Activated T-cell treated with anti-CD3 and anti-CD28 coated beads, Interleukin-2, amount 50 U/mL, for 24 hours (primary cell): ENCODE measurements at regions not wholly inside any gene's neighbourhood (a gene's known extent, or its start where the extent isn't known, plus 50 kb on each side); places are given as distances from the start of the nearest gene placed in this dataset.

Source experiments
- DNase-seq: peaks from one replicate; pipeline ENCODE4 v3.0.0-alpha.2; 2020
- H3K27ac Mint-ChIP-seq: 2 replicates; pipeline ENCODE4 v1.8.0; 2020; ENCODE audit warnings: mild to moderate bottlenecking, mixed read lengths
- H3K27me3 Mint-ChIP-seq: 2 replicates; pipeline ENCODE4 v1.8.0; 2020; ENCODE audit warnings: mixed read lengths
- H3K36me3 Mint-ChIP-seq: 2 replicates; pipeline ENCODE4 v1.8.0; 2020; ENCODE audit warnings: low read depth, mixed read lengths
- H3K4me1 Mint-ChIP-seq: 2 replicates; pipeline ENCODE4 v1.8.0; 2020; ENCODE audit warnings: low read depth, mixed read lengths
- H3K4me3 Mint-ChIP-seq: 2 replicates; pipeline ENCODE4 v1.8.0; 2020; ENCODE audit warnings: mild to moderate bottlenecking, moderate library complexity, mixed read lengths
- H3K9me3 Mint-ChIP-seq: 2 replicates; pipeline ENCODE4 v1.8.0; 2020; ENCODE audit warnings: mixed read lengths

DNA sequence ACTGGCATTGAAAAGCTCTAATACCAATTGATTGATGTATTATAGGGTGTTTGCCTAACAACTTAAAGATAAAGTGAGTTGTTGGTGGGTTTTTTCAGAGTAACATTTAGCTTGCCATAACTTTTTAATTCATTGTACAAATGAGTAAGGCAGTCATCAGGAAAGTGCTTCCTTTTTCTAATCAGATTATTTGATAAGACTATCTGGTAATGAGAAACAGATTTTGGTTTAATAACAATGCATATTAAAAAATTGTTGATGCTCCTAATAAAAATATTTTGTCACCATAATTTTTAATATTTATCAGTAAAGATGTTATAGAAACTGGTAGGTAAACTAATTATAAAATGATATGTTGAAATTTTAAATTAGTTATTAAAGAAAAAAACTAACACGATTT is 51.3 kb downstream of the BLTP1 start:
- DNase-seq: no peak
- Mint-ChIP-seq H3K36me3 (peaks cover 64% of the 10 kb centered on the region), H3K27ac (no peak overlapping the region), H3K9me3 (no peaks in the 10 kb centered on the region), H3K4me3 (no peak overlapping the region), H3K27me3 (no peaks in the 10 kb centered on the region), H3K4me1 (no peaks in the 10 kb centered on the region)

DNA sequence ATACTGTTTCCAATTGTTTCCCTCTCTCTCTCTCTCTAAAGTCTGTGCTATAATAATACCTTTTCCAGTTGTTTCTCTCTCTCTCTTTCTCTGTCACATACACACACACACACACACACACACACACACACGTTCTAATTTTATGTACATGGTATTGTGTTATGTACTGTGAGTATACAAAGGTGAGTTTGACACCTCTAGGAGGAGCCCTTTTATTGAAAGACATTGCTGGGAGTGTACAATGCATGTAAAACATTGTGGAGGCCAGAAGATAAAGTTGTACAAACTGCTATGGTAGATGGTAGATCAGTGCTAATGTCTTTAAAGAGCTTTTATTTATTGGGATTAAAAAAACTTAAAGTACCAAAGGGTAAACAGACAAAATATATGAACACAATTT is 53.6 kb downstream of the BLTP1 start:
- no peaks in the 10 kb centered on the region for H3K9me3 Mint-ChIP-seq
- no peaks in the 10 kb centered on the region for H3K27me3 Mint-ChIP-seq
- no peak overlapping the region for H3K27ac Mint-ChIP-seq
- H3K4me3 Mint-ChIP-seq: no peak overlapping the region
- H3K4me1 Mint-ChIP-seq: no peaks in the 10 kb centered on the region
- peaks cover 65% of the 10 kb centered on the region for H3K36me3 Mint-ChIP-seq
- DNase-seq: no peak

DNA sequence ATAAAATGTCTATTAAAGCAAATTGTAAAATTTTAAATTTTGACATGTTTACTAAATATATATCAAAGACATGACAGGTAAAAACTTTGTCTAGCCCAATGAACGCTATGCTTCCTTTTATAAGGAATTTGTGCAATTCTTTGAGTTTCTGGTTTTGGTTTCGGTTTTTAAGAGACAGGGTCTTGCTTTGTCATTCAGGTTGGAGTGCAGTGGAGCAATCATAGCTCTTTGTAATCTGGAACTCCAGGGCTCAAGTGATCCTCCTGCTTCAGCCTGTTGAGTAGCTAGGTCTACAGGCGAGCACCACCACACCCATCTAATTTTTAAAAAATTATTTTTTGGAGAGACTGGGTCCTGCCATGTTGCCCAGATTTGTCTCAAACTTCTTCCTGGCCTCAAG is 60.7 kb downstream of the BLTP1 start:
- Mint-ChIP-seq H3K27ac (no peak overlapping the region), H3K4me1 (peaks cover 24% of the 10 kb centered on the region), H3K27me3 (no peaks in the 10 kb centered on the region), H3K4me3 (no peak overlapping the region), H3K36me3 (peaks cover 65% of the 10 kb centered on the region), H3K9me3 (no peaks in the 10 kb centered on the region)
- no peak for DNase-seq

DNA sequence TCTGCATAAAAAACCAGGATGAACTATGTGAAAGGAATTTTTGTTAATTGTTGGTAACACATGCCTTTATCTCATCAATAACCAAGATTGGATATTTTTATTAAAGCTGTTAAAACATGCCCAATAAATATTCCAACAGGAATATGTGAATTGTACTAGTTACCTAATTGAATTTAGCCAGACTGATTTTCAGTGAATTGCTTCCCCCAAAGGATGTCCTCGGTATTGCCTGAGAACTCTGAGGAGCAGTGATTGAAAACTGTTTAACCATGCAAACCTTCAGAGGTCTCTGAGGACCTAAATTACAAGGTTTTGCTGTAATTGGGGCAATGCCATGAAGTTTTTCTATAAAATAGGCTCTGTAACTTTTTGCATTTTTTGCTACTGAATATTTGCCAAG is 66.6 kb downstream of the BLTP1 start:
- H3K9me3 Mint-ChIP-seq: no peaks in the 10 kb centered on the region
- H3K4me3 Mint-ChIP-seq: no peak overlapping the region
- no peak for DNase-seq
- H3K27me3 Mint-ChIP-seq: no peaks in the 10 kb centered on the region
- H3K27ac Mint-ChIP-seq: no peak overlapping the region
- peaks cover 56% of the 10 kb centered on the region for H3K36me3 Mint-ChIP-seq
- peaks cover 23% of the 10 kb centered on the region for H3K4me1 Mint-ChIP-seq

DNA sequence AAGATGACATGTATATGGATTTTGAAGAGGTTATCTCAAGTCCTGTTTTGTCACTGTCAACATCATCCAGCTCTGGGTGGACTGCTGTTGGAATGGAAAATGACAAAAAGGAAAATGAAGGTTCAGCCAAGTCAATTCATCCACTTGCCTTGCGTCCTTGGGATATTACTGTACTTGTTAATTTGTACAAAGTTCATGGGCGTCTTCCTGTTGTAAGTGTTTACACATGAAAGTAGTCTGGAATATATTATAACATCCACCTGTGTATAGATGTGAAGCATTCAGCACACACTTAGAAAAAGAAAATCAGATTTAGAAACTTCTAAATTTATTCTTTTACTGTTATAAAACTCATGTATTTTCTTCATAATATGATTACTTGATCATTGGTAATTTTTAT is 67.2 kb downstream of the BLTP1 start:
- Mint-ChIP-seq H3K4me3 (no peak overlapping the region), H3K36me3 (peaks cover 61% of the 10 kb centered on the region), H3K4me1 (peaks cover 23% of the 10 kb centered on the region), H3K27ac (no peak overlapping the region), H3K27me3 (no peaks in the 10 kb centered on the region), H3K9me3 (no peaks in the 10 kb centered on the region)
- DNase-seq: no peak

DNA sequence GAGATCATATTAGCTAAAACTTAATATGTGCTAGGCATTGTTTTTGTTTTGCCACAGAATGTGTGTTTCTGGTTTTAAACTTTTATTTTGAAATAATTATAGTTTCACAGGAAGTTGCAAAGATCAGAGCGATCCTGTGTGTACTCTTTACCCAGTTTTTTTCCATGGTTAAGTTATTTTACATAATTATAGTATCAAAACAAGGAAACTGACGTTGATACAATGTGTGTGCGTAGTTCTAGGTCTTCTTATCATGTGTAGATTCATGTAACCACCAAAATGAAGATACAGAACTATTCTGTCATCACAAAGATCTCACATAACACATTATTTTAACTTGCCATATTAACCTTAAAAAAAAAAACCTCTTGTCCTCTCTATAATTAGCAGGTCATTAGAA is 69.2 kb downstream of the BLTP1 start:
- H3K4me1 Mint-ChIP-seq: peaks cover 21% of the 10 kb centered on the region
- peaks cover 66% of the 10 kb centered on the region for H3K36me3 Mint-ChIP-seq
- DNase-seq: no peak
- no peaks in the 10 kb centered on the region for H3K9me3 Mint-ChIP-seq
- H3K27me3 Mint-ChIP-seq: no peaks in the 10 kb centered on the region
- no peak overlapping the region for H3K27ac Mint-ChIP-seq
- H3K4me3 Mint-ChIP-seq: no peak overlapping the region

DNA sequence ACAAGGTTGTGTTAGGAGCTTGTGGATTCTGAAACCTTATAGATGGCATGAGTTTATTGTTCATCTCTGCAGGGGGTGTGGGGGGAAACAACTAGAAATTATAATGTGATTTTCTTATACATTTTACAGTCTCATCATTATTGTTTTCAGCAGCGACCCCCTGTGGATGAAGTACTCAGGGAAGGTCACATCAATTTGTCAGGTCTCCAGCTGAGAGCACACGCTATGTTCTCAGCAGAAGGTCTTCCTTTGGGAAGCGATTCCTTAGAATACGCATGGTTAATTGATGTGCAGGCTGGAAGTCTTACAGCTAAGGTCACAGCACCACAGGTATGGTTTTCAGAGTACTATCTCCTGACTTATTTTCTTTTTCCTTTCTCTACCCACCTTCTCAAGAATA is 72.2 kb downstream of the BLTP1 start:
- Mint-ChIP-seq H3K27me3 (no peaks in the 10 kb centered on the region), H3K4me1 (peaks cover 9% of the 10 kb centered on the region), H3K4me3 (no peak overlapping the region), H3K36me3 (peaks cover 59% of the 10 kb centered on the region), H3K9me3 (no peaks in the 10 kb centered on the region), H3K27ac (no peak overlapping the region)
- no peak for DNase-seq

DNA sequence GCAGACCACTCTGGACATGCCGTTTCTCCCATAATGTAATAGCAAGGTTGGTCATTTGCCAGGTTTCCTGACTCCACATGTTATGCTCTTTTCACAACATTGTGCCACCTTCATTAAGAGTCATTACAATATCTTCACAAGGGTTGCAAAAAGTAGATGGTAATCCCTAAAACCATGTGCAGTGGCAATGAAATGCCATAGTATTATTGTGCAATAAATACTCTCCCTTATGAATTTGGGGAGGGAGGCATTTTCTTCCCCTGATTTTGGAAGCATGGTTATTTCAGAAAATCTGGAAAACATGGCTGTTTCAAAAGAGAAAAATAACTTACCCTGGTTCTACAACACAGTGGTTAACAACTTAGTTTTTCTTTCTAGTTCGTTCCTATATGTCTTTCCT is 75.1 kb downstream of the BLTP1 start:
- Mint-ChIP-seq H3K27ac (no peak overlapping the region), H3K27me3 (no peaks in the 10 kb centered on the region), H3K9me3 (no peaks in the 10 kb centered on the region), H3K4me3 (no peak overlapping the region), H3K36me3 (peaks cover 67% of the 10 kb centered on the region), H3K4me1 (no peaks in the 10 kb centered on the region)
- no peak for DNase-seq

DNA sequence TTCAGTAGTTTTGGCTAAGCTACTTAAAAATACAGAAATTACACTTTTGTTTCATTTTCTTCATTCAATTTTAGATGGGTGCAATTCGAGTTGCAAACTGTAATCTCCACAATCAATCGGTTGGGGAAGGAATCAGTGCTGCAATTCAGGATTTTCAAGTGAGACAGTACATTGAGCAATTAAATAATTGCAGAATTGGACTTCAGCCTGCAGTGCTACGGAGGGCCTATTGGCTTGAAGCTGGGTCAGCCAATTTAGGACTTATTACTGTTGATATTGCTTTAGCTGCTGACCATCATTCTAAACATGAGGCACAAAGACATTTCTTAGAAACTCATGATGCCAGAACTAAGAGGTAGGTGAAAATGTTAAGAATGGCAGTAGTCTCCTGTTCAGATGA is 77.7 kb downstream of the BLTP1 start:
- no peak for DNase-seq

DNA sequence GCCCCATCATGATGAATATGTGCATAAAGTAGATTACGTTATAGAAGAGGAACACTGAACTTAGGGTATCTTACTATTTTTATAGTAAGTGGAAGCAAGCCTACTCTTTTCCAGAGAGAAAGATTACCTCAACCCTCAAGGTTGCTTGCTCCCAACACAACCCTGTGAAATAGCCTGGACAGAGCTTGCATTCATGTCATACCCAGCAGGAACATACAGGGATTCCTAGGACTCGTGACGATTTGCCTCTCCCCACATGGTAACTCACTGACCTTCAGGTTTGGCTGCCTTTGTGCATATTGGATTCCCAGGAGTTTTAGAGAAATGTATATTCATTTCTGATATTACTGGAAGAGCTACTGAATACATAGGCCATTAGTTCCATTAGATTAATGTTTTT is 80.5 kb downstream of the BLTP1 start:
- Mint-ChIP-seq H3K36me3 (peaks cover 68% of the 10 kb centered on the region), H3K27me3 (no peaks in the 10 kb centered on the region), H3K27ac (no peak overlapping the region), H3K9me3 (no peaks in the 10 kb centered on the region), H3K4me1 (no peaks in the 10 kb centered on the region), H3K4me3 (no peak overlapping the region)
- no peak for DNase-seq

More for the DNA sequence above, 77.7 kb downstream of the BLTP1 start:
- Mint-ChIP-seq H3K4me3 (no peak overlapping the region), H3K36me3 (peaks cover 62% of the 10 kb centered on the region), H3K9me3 (no peaks in the 10 kb centered on the region), H3K4me1 (no peaks in the 10 kb centered on the region), H3K27ac (no peak overlapping the region), H3K27me3 (no peaks in the 10 kb centered on the region)

DNA sequence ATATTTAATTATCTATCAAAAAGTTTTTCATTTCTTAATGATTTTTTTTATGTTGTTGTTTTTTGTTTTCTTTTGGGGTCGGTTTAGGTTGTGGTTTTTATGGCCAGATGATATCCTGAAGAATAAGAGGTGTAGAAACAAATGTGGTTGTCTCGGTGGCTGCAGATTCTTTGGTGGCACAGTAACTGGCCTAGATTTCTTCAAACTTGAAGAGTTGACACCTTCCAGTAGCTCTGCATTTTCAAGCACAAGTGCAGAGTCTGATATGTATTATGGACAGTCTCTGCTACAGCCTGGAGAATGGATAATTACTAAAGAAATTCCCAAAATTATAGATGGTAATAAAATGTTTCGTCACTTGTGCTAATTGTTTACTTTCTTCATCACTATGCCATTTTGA is 82.6 kb downstream of the BLTP1 start:
- H3K36me3 Mint-ChIP-seq: peaks cover 74% of the 10 kb centered on the region
- no peak for DNase-seq
- H3K9me3 Mint-ChIP-seq: no peaks in the 10 kb centered on the region
- H3K27me3 Mint-ChIP-seq: no peaks in the 10 kb centered on the region
- no peak overlapping the region for H3K27ac Mint-ChIP-seq
- H3K4me1 Mint-ChIP-seq: peaks cover 8% of the 10 kb centered on the region
- no peak overlapping the region for H3K4me3 Mint-ChIP-seq

DNA sequence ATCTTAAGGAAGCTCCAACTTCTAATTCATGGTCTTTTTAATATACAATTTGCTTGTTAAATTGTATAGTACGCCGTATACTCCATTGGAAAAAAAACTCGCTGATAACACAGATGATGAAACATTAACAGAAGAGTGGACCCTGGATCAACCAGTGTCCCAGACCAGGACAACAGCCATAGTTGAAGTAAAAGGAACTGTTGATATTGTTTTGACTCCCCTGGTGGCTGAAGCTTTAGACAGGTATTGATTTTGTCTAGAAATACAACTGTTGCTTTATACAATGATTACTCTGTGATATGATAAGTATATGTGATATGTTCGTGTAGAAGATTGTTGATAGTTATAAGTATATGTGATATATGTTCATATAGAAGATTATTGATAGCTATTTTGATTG is 91.7 kb downstream of the BLTP1 start:
- Mint-ChIP-seq H3K27me3 (no peaks in the 10 kb centered on the region), H3K4me1 (no peaks in the 10 kb centered on the region), H3K36me3 (peaks cover 68% of the 10 kb centered on the region), H3K4me3 (no peak overlapping the region), H3K27ac (no peak overlapping the region), H3K9me3 (no peaks in the 10 kb centered on the region)
- no peak for DNase-seq

DNA sequence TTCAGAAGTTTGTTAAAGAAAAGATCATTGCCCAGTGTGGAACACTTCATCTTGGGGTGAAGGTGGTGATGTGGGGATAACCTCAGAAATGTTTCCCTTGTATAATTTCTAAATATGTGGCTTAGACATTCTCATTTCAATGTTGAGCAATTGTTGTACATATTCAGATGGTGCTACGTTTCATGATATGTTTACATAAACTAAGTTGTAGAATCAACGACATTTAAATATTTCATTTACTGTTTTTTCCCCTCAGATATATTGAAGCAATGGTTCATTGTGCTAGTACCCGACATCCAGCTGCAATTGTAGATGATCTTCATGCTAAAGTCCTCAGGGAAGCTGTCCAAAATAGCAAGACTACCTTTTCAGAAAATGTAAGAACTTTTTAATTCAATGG is 92.6 kb downstream of the BLTP1 start:
- H3K9me3 Mint-ChIP-seq: no peaks in the 10 kb centered on the region
- H3K36me3 Mint-ChIP-seq: peaks cover 70% of the 10 kb centered on the region
- no peaks in the 10 kb centered on the region for H3K4me1 Mint-ChIP-seq
- H3K4me3 Mint-ChIP-seq: no peak overlapping the region
- no peaks in the 10 kb centered on the region for H3K27me3 Mint-ChIP-seq
- no peak overlapping the region for H3K27ac Mint-ChIP-seq
- DNase-seq: no peak

DNA sequence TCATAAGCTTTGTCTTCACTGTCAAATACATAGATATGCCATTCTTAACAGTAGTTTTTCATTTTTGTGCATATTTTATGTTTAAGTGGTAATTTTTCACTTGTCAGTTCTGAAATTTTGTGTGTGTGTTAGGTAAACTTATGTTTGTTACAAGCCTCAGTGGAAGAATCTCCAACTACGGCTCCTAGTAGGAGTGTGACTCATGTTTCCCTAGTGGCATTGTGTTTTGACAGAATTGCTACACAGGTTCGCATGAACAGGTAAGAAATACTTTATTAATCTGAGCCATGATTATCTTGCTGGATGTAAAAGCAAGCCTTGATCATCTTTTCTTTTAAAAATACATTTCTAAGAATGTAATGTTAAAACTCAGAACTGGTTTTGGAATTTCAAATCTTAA is 94.4 kb downstream of the BLTP1 start:
- no peaks in the 10 kb centered on the region for H3K9me3 Mint-ChIP-seq
- H3K27ac Mint-ChIP-seq: no peak overlapping the region
- no peaks in the 10 kb centered on the region for H3K27me3 Mint-ChIP-seq
- no peak overlapping the region for H3K4me3 Mint-ChIP-seq
- no peak for DNase-seq
- H3K4me1 Mint-ChIP-seq: no peaks in the 10 kb centered on the region
- peaks cover 67% of the 10 kb centered on the region for H3K36me3 Mint-ChIP-seq

DNA sequence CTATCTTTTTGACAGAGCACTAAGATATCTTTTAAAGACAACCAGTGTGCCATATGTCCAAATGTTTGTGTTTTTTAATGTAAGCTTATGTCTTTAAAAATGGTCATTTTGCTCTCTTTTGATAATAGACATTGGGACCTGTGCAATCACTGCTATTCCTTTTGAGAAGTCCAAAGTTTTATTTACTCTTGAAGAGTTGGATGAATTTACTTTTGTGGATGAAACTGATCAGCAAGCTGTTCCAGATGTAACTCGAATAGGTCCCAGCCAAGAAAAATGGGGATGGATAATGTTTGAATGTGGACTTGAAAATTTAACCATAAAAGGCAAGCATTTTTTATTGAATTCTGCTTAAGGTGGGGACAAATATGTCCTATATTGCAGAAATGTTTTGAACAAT is 97.2 kb downstream of the BLTP1 start:
- Mint-ChIP-seq H3K36me3 (peaks cover 79% of the 10 kb centered on the region), H3K4me1 (no peaks in the 10 kb centered on the region), H3K9me3 (no peaks in the 10 kb centered on the region), H3K27me3 (no peaks in the 10 kb centered on the region), H3K27ac (no peak overlapping the region), H3K4me3 (no peak overlapping the region)
- DNase-seq: no peak

DNA sequence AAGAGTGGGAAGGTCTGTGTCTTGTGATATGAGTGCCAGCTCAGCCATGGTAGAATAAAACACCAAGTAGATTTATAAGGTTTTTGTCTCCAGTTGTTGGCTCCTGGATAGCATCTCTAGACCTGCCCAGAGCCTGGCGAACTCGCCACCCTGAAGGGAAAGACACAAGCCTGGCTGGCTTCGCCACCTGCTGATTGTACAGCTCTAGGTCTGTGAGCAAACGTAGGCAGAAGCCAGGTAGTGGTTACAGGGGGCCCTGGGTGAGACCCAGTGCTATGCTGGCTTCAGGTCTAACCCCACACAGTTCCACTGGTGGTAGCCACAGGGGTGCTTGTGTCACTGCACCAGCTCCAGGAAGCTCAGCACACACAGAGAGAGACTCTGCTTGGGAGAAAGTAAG is 100.5 kb downstream of the BLTP1 start:
- no peak overlapping the region for H3K27ac Mint-ChIP-seq
- no peak overlapping the region for H3K4me3 Mint-ChIP-seq
- H3K36me3 Mint-ChIP-seq: peaks cover 80% of the 10 kb centered on the region
- H3K4me1 Mint-ChIP-seq: no peaks in the 10 kb centered on the region
- no peaks in the 10 kb centered on the region for H3K27me3 Mint-ChIP-seq
- no peak for DNase-seq
- no peaks in the 10 kb centered on the region for H3K9me3 Mint-ChIP-seq
